ENCODE measurements at regions not wholly inside any gene's neighbourhood (a gene's known extent, or its start where the extent isn't known, plus 50 kb on each side); places are given as distances from the start of the nearest gene placed in this dataset.

DNA sequence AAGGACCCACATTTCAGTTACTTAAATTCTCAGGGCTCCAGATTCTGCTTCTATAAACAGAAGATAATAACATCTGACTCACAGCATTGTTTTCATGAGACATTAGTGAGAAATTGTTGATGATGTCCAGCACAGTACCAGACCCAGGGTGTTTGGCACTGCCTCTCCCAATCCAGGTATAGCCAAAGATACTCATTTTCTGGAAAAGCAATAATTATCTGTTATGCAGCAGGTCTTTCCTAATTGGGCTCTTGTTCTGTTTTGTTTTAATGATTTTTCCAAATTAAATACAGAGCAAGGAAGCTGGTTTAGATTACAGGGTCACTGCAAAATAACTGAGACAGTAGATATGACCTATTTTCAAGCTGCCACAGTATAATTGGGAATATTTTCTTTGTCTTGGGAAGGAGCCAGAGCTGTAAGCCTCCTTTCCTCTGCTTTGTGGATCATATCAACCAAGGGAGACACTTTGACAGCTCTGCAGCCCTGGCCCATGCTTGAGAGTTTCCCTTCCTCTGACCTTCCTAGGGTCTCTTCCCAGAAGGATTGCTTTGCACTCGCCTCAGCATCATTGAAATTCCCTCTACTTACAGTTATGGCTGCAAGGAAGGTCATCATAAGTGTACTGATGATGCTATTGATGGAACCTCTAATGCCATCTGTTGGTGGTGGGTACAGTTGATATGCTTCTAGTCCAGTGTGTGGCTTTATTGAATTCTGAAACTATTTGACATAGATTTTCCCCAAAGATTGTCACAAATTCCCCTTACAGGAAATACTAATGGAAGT lies 522.4 kb upstream of the ADAMTS9 start:
- ATAC-seq (ENCODE audit: insufficient number of reproducible peaks, low FRiP score, low read depth), result no peak
- Histone ChIP-seq H3K27ac (no peak overlapping the region), H3K27me3 (replicated peaks; ENCODE audit: insufficient read depth) (no peaks in the 10 kb centered on the region), H3K4me3 (no peak overlapping the region), H3K9me3 (no peaks in the 10 kb centered on the region), H3K36me3 (no peaks in the 10 kb centered on the region), H3K4me1 (ENCODE audit: control insufficient read depth in 1 of 2, low read depth in 2 of 2) (no peaks in the 10 kb centered on the region)
- DNase-seq (ENCODE audit: low spot score), result no peak
- TF ChIP-seq, protein P1, sequence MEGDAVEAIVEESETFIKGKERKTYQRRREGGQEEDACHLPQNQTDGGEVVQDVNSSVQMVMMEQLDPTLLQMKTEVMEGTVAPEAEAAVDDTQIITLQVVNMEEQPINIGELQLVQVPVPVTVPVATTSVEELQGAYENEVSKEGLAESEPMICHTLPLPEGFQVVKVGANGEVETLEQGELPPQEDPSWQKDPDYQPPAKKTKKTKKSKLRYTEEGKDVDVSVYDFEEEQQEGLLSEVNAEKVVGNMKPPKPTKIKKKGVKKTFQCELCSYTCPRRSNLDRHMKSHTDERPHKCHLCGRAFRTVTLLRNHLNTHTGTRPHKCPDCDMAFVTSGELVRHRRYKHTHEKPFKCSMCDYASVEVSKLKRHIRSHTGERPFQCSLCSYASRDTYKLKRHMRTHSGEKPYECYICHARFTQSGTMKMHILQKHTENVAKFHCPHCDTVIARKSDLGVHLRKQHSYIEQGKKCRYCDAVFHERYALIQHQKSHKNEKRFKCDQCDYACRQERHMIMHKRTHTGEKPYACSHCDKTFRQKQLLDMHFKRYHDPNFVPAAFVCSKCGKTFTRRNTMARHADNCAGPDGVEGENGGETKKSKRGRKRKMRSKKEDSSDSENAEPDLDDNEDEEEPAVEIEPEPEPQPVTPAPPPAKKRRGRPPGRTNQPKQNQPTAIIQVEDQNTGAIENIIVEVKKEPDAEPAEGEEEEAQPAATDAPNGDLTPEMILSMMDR (IDR thresholded peaks at IDR 0.05), result no peak

DNA sequence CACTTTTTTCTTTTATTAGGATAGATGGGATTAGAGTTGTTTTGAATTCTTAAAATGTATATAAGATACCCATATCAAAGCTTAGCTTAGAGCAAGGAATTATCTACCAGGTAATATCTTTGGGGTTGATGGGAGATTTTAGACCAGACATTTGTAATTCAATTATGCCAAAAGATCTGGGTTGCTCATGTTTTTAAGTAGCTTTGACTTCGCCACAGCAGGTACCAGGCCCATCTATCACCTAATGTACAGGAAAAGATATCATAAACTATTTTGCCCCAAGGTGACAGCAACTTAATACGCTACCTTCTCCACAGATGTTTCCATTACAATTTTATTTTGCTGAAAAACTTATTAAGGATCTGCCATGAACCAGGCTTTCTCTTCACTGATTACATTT lies 514.6 kb upstream of the ADAMTS9 start:
- TF ChIP-seq, protein P1 (IDR thresholded peaks at IDR 0.05), result no peak
- no peak for DNase-seq (ENCODE audit: low spot score)
- H3K9me3 ChIP-seq, result no peaks in the 10 kb centered on the region
- H3K4me1 ChIP-seq (ENCODE audit: control insufficient read depth in 1 of 2, low read depth in 2 of 2), result no peaks in the 10 kb centered on the region
- H3K36me3 ChIP-seq, result no peaks in the 10 kb centered on the region
- no peak overlapping the region for H3K4me3 ChIP-seq
- no peaks in the 10 kb centered on the region for H3K27me3 ChIP-seq (replicated peaks; ENCODE audit: insufficient read depth)
- ATAC-seq (ENCODE audit: insufficient number of reproducible peaks, low FRiP score, low read depth), result no peak
- H3K27ac ChIP-seq, result no peak overlapping the region

DNA sequence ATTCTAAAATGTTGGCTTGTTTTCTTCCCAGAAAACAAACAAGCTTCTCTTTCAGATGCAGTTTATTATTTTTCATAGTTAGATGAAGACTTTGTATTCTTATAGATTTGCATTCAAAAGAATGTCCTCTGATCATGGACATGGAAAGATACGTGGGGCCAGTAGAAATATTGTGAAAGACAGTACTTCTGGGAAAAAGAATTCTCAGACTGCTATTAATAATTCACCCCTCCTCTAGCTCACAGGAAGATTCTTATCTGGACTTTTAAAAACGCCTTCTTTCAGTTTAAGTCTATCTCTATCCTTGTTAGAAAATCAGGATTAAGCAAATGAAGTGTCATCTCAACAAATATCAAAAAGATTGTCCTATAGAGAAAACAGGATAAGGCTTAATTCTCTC lies 514.1 kb upstream of the ADAMTS9 start:
- H3K4me1 ChIP-seq (ENCODE audit: control insufficient read depth in 1 of 2, low read depth in 2 of 2), result no peaks in the 10 kb centered on the region
- DNase-seq (ENCODE audit: low spot score) (no peak), ATAC-seq (ENCODE audit: insufficient number of reproducible peaks, low FRiP score, low read depth) (no peak)
- TF ChIP-seq, protein P1 (IDR thresholded peaks at IDR 0.05), result no peak
- H3K36me3 ChIP-seq, result no peaks in the 10 kb centered on the region
- no peak overlapping the region for H3K27ac ChIP-seq
- no peak overlapping the region for H3K4me3 ChIP-seq
- H3K9me3 ChIP-seq, result no peaks in the 10 kb centered on the region
- H3K27me3 ChIP-seq (replicated peaks; ENCODE audit: insufficient read depth), result no peaks in the 10 kb centered on the region

DNA sequence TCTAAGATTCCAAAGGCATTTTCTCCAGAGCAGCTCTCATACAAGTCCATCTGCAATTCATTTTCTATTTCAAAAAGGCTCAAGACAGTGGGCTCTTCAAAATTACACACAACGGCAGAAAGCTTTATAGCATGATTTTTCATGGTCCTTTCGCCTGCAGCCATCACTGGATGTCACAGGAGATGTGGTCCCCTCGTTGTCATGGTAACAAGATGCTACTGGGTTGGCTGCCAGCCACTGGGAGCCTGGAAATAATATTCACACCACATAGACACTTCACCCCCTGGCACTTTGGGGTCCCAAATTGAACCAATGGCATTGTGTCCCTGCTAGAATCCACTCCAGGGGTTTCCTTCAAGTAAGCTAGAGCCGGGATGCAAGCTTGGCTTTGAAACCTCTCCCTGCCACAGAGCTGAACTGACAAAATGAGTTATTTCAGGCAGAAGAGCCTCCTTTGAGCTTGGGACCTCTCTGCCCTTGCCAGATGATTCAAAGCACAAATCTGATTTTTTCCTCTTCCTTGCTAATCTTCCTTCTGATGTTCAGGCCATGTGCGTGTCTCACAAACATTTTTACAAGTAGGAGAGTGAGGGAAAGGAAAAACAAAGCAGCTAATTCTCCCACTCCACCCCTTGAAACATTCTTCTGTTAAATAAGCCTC lies 512.6 kb upstream of the ADAMTS9 start:
- Histone ChIP-seq H3K9me3 (no peaks in the 10 kb centered on the region), H3K4me1 (ENCODE audit: control insufficient read depth in 1 of 2, low read depth in 2 of 2) (no peaks in the 10 kb centered on the region), H3K36me3 (no peaks in the 10 kb centered on the region), H3K4me3 (no peak overlapping the region), H3K27me3 (replicated peaks; ENCODE audit: insufficient read depth) (no peaks in the 10 kb centered on the region), H3K27ac (no peak overlapping the region)
- DNase-seq (ENCODE audit: low spot score) (no peak), ATAC-seq (ENCODE audit: insufficient number of reproducible peaks, low FRiP score, low read depth) (no peak)
- TF ChIP-seq, protein P1 (IDR thresholded peaks at IDR 0.05), result no peak

DNA sequence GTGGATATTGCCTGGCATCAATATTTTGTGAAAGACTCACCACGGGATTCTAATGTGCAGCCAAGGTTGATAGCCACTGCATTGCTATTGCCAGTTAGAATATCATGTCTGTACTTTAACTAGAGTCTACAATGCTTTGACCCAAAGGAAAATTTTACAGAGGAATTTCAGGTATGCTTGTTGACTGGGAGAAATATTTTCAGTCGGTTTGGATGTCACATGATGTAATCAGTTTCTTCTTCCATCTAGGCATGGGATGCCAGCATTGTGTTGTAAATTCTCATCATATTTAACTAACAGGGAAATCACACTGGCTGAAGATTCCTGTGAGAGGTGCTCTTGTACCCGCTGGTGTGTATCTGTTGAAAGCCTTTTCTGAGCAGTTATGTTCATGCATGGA lies 508.9 kb upstream of the ADAMTS9 start:
- H3K27ac ChIP-seq, result no peak overlapping the region
- DNase-seq (ENCODE audit: low spot score) (no peak), ATAC-seq (ENCODE audit: insufficient number of reproducible peaks, low FRiP score, low read depth) (no peak)
- no peaks in the 10 kb centered on the region for H3K4me1 ChIP-seq (ENCODE audit: control insufficient read depth in 1 of 2, low read depth in 2 of 2)
- H3K4me3 ChIP-seq, result no peak overlapping the region
- H3K36me3 ChIP-seq, result no peaks in the 10 kb centered on the region
- TF ChIP-seq, protein P1 (IDR thresholded peaks at IDR 0.05), result no peak
- no peaks in the 10 kb centered on the region for H3K9me3 ChIP-seq
- no peaks in the 10 kb centered on the region for H3K27me3 ChIP-seq (replicated peaks; ENCODE audit: insufficient read depth)

Data from thoracic aorta (tissue), 2 donors.